ENCODE measurements at regions not wholly inside any gene's neighbourhood (a gene's known extent, or its start where the extent isn't known, plus 50 kb on each side); places are given as distances from the start of the nearest gene placed in this dataset.

DNA sequence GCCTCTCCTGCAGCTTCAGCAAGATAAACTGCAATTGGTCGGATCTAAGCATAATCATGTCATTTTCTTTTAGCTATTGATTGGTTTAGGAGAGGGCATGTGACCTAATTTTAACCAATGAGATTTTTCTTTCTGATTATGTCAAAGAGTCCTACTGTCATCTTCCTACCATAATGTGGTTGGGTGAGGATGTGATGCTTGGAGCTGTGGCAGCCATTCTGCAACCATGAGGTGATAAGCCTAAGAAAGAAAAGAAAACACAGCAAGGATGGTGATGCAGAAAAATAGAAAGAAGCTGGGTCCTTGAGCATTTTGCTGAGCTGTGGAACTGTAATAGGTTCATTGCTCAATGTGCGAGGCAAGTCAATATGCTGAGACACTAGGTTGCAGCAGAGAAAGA is 121.7 kb upstream of the CRHR1 start:
- TF ChIP-seq, protein P1, sequence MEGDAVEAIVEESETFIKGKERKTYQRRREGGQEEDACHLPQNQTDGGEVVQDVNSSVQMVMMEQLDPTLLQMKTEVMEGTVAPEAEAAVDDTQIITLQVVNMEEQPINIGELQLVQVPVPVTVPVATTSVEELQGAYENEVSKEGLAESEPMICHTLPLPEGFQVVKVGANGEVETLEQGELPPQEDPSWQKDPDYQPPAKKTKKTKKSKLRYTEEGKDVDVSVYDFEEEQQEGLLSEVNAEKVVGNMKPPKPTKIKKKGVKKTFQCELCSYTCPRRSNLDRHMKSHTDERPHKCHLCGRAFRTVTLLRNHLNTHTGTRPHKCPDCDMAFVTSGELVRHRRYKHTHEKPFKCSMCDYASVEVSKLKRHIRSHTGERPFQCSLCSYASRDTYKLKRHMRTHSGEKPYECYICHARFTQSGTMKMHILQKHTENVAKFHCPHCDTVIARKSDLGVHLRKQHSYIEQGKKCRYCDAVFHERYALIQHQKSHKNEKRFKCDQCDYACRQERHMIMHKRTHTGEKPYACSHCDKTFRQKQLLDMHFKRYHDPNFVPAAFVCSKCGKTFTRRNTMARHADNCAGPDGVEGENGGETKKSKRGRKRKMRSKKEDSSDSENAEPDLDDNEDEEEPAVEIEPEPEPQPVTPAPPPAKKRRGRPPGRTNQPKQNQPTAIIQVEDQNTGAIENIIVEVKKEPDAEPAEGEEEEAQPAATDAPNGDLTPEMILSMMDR (IDR thresholded peaks at IDR 0.05; ENCODE audit: insufficient read depth, low read length, missing control alignments) = no peak
- CTCF ChIA-PET = interaction anchor here (1.2 to 1.7 kb wide), 2 partner anchors 20 to 22 kb away, joined by 4 to 5 read pairs; no protein-coding TSS in a partner anchor
- no peak overlapping the region for H3K4me3 ChIP-seq (ENCODE audit: low read depth, low read length)
- DNase-seq (ENCODE audit: low read depth, low spot score) = no peak
- POLR2A ChIA-PET = no interaction called here

DNA sequence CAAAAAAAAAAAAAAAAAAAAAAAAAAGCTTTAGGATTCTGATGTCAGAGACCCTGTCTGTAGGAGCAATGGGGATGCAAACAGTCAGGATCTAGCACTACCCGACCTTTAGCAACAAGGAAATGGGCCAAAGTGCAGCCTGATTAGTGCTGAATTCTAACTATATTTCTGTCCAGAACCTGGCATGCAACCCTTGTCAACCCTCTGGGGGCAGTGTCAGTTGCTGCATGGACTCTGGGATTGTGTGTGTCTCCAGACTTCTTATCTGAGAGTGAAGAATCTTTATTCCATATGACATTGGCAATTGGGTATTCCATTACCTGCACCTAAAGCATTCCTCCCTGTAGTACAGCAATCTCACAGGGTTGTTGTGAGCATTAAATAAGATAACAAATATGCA is 120.3 kb upstream of the CRHR1 start:
- DNase-seq (ENCODE audit: low read depth, low spot score) = no peak
- CTCF ChIA-PET = no interaction called here

DNA sequence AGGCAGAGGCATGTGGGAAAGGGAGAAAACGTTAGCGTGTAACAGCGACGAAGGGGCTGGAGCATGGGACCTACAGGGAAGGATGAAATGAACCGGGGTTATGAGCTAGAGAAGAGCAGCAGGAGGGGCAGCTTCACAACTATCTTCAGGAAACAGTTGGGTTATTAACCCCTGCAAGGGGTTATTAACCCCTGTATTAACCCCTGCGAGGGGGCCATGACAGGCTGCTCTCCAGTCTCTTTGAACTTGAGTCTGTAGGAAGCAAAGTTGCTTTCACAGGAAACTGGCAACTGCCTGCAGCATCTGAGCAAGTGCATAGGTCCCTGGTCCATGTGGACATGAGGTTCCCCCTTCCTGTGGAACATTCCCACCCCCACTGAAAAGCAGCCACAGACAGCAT is 119.2 kb upstream of the CRHR1 start:
- DNase-seq (ENCODE audit: low read depth, low spot score) = no peak
- H3K4me3 ChIP-seq (ENCODE audit: low read depth, low read length) = no peak overlapping the region
- TF ChIP-seq, protein P1 (IDR thresholded peaks at IDR 0.05; ENCODE audit: insufficient read depth, low read length, missing control alignments) = no peak
- ChIA-PET CTCF (no interaction called here), POLR2A (no interaction called here)

More for the DNA sequence above, 120.3 kb upstream of the CRHR1 start:
- POLR2A ChIA-PET = no interaction called here
- H3K4me3 ChIP-seq (ENCODE audit: low read depth, low read length) = no peak overlapping the region
- TF ChIP-seq, protein P1 (IDR thresholded peaks at IDR 0.05; ENCODE audit: insufficient read depth, low read length, missing control alignments) = no peak

DNA sequence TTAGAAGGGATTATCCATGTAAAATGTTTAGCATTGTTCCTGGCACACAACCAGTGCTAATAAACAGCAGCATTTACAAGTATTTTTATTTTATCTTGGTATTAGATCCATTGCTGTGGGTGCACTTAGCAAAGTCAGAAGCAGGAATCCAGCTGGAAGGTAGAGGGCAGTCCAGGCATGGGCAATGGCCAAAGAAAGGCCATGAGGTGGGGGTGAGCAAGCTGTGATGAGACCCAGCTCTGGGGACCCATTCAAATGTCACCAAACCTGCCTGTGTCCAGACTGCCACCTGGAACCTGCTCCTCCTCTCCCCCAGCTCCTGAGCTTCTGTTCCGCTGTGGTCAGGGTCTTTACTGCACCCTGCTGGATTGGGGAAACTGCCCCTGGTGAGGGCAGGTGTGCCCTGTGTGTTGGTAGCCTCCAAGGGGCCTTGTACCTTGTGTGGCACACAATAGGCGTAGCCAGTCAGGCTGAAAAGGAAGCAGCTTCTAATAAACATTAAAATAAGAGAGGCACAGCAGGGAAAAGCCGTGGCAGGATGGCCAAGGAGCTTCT is 118.0 kb upstream of the CRHR1 start:
- H3K4me3 ChIP-seq (ENCODE audit: low read depth, low read length) = no peak overlapping the region
- ChIA-PET CTCF (interaction anchor here (0.8 kb wide), 1 partner anchor 15 kb away, joined by 3 read pairs; no protein-coding TSS in a partner anchor), POLR2A (no interaction called here)
- DNase-seq (ENCODE audit: low read depth, low spot score) = no peak
- TF ChIP-seq, protein P1 (IDR thresholded peaks at IDR 0.05; ENCODE audit: insufficient read depth, low read length, missing control alignments) = no peak

DNA sequence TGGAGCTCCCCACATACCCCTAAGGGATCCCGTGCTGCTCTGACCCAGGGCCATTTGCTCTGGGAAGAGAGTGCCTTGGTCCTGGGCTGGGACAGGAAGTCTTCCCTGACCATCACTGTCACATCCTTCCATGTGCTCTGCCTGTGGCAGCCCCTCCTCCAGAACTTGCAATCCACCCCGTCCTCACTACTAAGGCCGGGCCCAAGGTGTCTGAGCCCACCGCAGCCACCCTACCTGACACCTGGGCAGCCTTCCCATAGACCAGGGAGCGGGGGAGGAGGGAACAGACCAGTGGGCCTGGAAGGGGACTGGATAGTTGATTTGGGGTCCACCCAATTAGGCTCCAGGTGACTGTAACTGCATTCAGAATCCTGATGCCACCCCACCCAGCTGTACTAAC is 117.5 kb upstream of the CRHR1 start:
- no peak for DNase-seq (ENCODE audit: low read depth, low spot score)
- ChIA-PET CTCF (interaction anchor here (0.8 kb wide), 1 partner anchor 14 kb away, joined by 3 read pairs; no protein-coding TSS in a partner anchor), POLR2A (no interaction called here)
- TF ChIP-seq, protein P1 (IDR thresholded peaks at IDR 0.05; ENCODE audit: insufficient read depth, low read length, missing control alignments) = no peak
- no peak overlapping the region for H3K4me3 ChIP-seq (ENCODE audit: low read depth, low read length)

DNA sequence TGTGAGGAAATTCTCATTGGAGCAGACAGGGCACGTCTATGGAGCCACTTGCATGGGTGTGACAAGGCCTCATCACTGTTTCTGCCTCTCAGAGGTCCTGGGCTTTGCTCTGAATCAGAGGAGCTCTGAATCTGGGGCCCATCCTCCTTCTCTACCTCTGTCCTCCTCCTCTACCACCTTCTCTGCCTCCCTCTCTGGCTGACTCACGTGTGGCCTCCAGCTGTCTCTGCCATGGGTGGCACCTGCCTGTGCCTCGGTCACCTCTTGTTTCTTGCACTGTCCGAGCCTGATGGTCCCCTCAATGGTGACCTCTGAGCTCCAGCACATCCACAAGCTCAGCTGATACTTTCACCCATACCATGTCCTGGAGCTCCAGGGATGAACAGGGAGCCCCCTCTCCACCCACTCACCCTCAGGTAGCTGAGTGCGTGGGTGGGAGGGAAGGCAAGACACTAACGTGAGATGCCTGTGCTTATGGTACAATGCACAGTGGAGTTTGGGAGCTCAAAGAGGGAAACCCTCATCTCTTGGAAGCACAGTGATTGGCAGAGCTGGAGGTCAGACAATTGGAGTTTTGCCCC is 116.4 kb upstream of the CRHR1 start:
- no peak overlapping the region for H3K4me3 ChIP-seq (ENCODE audit: low read depth, low read length)
- TF ChIP-seq, protein P1 (IDR thresholded peaks at IDR 0.05; ENCODE audit: insufficient read depth, low read length, missing control alignments) = no peak
- ChIA-PET CTCF (no interaction called here), POLR2A (no interaction called here)
- no peak for DNase-seq (ENCODE audit: low read depth, low spot score)
